ENCODE measurements at regions not wholly inside any gene's neighbourhood (a gene's known extent, or its start where the extent isn't known, plus 50 kb on each side); places are given as distances from the start of the nearest gene placed in this dataset.

GRCh38 chr7:45252248-45252647 lies 94.7 kb downstream of the RAMP3 start:
- H3K27me3 Mint-ChIP-seq (ENCODE audit: low read depth), result peaks cover 22% of the 10 kb centered on the region
- no CpG with 5 or more reads among the region's 6 CpGs for WGBS (ENCODE audit: extremely low coverage, insufficient read length, low lambda C conversion rate)

More at GRCh38 chr7:45252248-45252647, 94.7 kb downstream of the RAMP3 start:
- H3K14ac ChIP-seq (ENCODE audit: insufficient read depth, low read length), result no peak overlapping the region
- Mint-ChIP-seq H3K36me3 (ENCODE audit: insufficient read depth in 1 of 3, low read depth in 3 of 3) (0 out of 7 replicates have a peak, but pooled peaks cover 0 to 2% (median 0%) of the 10 kb centered on the region in 3 experiments), H3K9me3 (peaks cover 3 to 5% of the 10 kb centered on the region in 2 experiments; a peak in 4 of 5 replicates), H3K4me1 (no peaks in the 10 kb centered on the region), H3K27ac (no peak overlapping the region), H3K4me3 (no peak overlapping the region)
- no peaks in the 10 kb centered on the region for H3K9me3 ChIP-seq (ENCODE audit: control insufficient read depth, low read depth, low read length)
- no peak overlapping the region for H2BK20ac ChIP-seq (ENCODE audit: low read depth, low read length, poor library complexity, severe bottlenecking)
- TF ChIP-seq CTCF (conservative IDR thresholded peaks at IDR 0.05), result no peak
- no peak overlapping the region for H3K4me2 ChIP-seq (ENCODE audit: insufficient read depth, insufficient read length, low read length)
- no peaks in the 10 kb centered on the region for H3K23me2 ChIP-seq (ENCODE audit: insufficient read length, low read depth, low read length, poor library complexity, severe bottlenecking)
- no peak overlapping the region for H2BK120ac ChIP-seq (ENCODE audit: low read depth, low read length, poor library complexity, severe bottlenecking)
- H4K8ac ChIP-seq (replicated peaks; ENCODE audit: insufficient read length, low read depth, low read length), result no peak overlapping the region
- H2BK5ac ChIP-seq (ENCODE audit: insufficient read length, low read length), result no peak overlapping the region
- no peak for DNase-seq
- no peak overlapping the region for H3K27ac ChIP-seq (ENCODE audit: insufficient read length, low read depth, low read length)
- no peak overlapping the region for H2AFZ ChIP-seq (ENCODE audit: low read length)
- no peaks in the 10 kb centered on the region for H3K79me2 ChIP-seq (ENCODE audit: insufficient read depth, low read length)
- no peak overlapping the region for H2AK5ac ChIP-seq (ENCODE audit: insufficient read length, low read length)
- H3K18ac ChIP-seq (ENCODE audit: insufficient read length, low read depth, low read length), result no peak overlapping the region
- no peaks in the 10 kb centered on the region for H4K20me1 ChIP-seq (ENCODE audit: control insufficient read depth, insufficient read depth, insufficient read length)
- no peak overlapping the region for H4K5ac ChIP-seq (ENCODE audit: insufficient read length, low read depth, low read length)
- H3K79me1 ChIP-seq (ENCODE audit: insufficient read depth, low read depth, low read length, poor library complexity, severe bottlenecking), result no peaks in the 10 kb centered on the region
- H3T11ph ChIP-seq (ENCODE audit: low read length), result no peak overlapping the region
- H3K4ac ChIP-seq (ENCODE audit: low read depth, low read length), result no peak overlapping the region
- no peak overlapping the region for H4K91ac ChIP-seq (ENCODE audit: insufficient read length, low read depth, low read length)
- H3K4me1 ChIP-seq (ENCODE audit: insufficient read depth, low read length), result no peaks in the 10 kb centered on the region
- H2BK12ac ChIP-seq (ENCODE audit: insufficient read length, low read depth, low read length), result no peak overlapping the region
- H3K56ac ChIP-seq (ENCODE audit: insufficient read length, low read depth, low read length), result no peak overlapping the region
- H3K27me3 ChIP-seq (ENCODE audit: insufficient read depth, low read length), result no peaks in the 10 kb centered on the region
- no peak overlapping the region for H3K9ac ChIP-seq (ENCODE audit: extremely low read depth, insufficient read length, low read length)
- H3K23ac ChIP-seq (ENCODE audit: insufficient read length, low read depth, low read length), result no peak overlapping the region
- H2BK15ac ChIP-seq (ENCODE audit: low read depth, low read length), result no peak overlapping the region
